IMR-90 (cell line): ENCODE measurements at regions not wholly inside any gene's neighbourhood (a gene's known extent, or its start where the extent isn't known, plus 50 kb on each side); places are given as distances from the start of the nearest gene placed in this dataset.

Source experiments
- CTCF ChIP-seq: conservative IDR thresholded peaks from 2 replicates; pipeline ENCODE4 v1.5.1; 2012; ENCODE audit warnings: mild to moderate bottlenecking, low read depth, low read length, improper control_type of control experiment
- POLR2A ChIP-seq: IDR thresholded peaks from 2 replicates; pipeline ENCODE4 v1.6.1; 2012; ENCODE audit warnings: mild to moderate bottlenecking, low read depth, low read length
- RCOR1 ChIP-seq: IDR thresholded peaks from 2 replicates; pipeline ENCODE4 v1.6.1; 2012; ENCODE audit warnings: mild to moderate bottlenecking, low read length, improper control_type of control experiment; ENCODE audit not compliant: insufficient replicate concordance
- USF2 ChIP-seq: fragments of 150-350 bp; IDR thresholded peaks from 2 replicates; pipeline ENCODE4 v1.6.1; 2017; ENCODE audit warnings: mild to moderate bottlenecking, antibody characterized with exemption, low read length, low read depth

GRCh38 chr5:125890511-125890931 lies 532.7 kb upstream of the GRAMD2B start:
- TF ChIP-seq CTCF (no peak), POLR2A (no peak), USF2 (no peak), RCOR1 (no peak)
